DMS53 treated with DMSO at 0.1 percent for 48 hours (cell line): ENCODE measurements at regions not wholly inside any gene's neighbourhood (a gene's known extent, or its start where the extent isn't known, plus 50 kb on each side); places are given as distances from the start of the nearest gene placed in this dataset.
"Not testable (repeated sequence)": the region's sequence is repeated elsewhere in the genome, so short reads cannot be mapped to it uniquely, and the experiment has no call there.

Experiments used
- DNase-seq: peaks from one replicate; lab custom pipeline; 2025; ENCODE audit not compliant: unreplicated experiment; lab: John Stamatoyannopoulos, UW

- no peak for DNase-seq
Observed at GRCh38 chr14:87260460-87260859, 732.5 kb downstream of the GALC start.

DNA sequence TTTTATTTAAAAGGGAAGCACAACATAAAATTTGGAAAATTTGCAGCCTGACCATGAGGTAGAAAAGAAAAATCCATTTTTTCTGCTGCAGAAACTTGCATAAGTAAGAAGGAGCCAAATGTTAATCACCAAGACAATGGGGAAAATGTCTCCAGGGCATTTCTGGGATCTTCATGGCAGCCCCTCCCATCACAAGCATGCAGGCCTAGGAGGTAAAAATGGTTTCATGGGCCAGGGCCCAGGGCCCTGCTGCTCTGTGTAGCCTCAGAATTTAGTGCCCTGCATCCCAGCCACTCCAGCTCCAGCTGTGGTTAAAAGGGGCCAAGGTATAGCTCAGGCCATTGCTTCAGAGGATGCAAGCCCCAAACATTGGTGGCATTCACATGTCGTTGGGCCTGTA, 735.6 kb downstream of the GALC start:
- no peak for DNase-seq

DNA sequence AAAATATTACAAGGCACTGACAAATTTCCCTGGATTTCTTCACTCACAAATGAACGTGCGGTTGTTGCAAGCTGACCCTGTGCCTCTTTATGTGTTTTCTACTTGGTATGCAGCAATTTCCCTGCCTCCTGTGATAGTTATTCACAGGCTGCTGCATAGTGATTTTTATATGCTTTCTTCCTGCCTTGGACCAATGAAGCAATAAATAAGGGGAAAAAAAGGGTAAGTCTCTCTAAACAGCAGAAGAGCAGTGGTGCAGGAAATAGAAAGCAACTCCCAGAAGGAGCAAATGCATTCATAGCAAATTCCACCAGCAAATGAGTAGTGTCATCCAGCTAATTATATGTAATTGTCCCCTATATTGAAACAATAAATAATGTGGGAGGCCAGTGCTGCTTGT, 737.9 kb downstream of the GALC start:
- DNase-seq: no peak

DNA sequence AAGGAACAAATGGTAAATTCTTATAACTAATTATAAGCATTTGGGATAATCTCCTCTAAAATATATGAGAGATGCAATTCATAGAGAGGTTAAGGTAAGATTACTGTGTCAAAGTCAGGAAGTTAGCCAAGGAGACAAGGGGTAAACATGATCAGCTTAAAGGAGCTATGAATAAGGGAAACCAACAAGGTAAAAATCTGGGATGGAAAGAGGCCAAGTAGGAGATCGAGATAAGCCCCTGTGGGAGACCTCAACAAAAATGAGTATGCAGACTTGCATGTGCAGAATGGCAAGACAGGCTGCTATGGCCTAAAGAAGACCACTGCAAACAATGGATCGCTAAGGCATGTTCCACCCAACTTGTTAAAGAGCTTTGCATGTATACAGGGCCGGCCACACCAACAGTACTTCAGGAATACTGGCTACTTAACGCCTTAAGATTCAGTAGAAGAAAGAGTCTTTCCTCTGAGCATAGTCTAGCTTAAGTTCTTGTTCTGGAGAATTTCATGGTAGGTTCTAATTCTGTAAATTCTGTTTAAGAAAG, 738.6 kb downstream of the GALC start:
- no peak for DNase-seq

DNA sequence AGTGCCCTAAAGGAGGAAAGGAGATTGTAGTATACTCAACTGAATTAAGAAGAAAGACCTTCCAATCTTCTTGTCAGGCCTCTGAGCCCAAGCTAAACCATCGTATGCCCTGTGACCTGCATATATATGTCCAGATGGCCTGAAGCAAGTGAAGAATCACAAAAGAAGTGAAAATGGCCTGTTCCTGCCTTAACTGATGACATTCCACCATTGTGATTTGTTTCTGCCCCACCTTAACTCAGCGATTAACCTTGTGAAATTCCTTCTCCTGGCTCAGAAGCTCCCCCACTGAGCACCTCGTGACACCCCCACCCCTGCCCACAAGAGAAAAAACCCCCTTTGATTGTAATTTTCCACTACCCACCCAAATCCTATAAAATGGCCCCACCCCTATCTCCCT, 739.2 kb downstream of the GALC start:
- DNase-seq: not testable (repeated sequence)

- DNase-seq: no peak
Observed at GRCh38 chr14:87252103-87252502, 740.9 kb downstream of the GALC start.

DNA sequence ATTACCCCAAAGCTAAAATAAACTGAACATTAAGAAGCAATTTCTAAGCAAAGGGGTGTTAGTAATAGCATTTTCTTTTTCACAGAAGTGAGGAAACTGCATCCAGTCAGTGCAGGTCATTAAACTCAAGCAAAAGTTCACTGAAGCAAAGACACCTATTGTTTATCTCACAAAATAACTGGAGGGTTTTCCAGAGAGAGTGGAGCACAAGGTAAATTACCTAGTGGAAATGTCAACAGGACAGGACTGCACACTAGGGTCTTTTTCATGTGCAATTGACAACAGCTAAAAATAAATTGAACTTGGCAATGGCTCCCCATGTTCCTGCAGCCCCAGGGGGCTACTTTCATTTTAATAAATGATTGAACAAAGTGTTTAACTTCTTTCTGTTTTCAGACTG, 742.0 kb downstream of the GALC start:
- DNase-seq: no peak

- no peak for DNase-seq
Observed at GRCh38 chr14:87241018-87241768, 751.8 kb downstream of the GALC start.

DNA sequence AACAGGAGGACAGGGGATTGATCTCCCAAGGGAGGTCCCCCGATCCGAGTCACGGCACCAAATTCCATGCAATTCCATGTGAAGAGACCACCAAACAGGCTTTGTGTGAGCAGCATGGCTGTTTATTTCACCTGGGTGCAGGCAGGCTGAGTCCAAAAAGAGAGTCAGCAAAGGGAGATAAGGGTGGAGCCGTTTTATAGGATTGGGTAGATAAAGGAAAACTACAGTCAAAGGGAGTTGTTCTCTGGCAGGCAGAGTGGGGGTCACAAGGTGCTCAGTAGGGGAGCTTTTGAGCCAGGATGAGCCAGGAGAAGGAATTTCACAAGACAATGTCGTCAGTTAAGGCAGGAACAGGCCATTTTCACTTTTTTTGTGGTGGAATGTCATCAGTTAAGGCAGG, 752.7 kb downstream of the GALC start:
- DNase-seq: not testable (repeated sequence)

- no peak for DNase-seq
Observed at GRCh38 chr14:87233806-87234384, 759.1 kb downstream of the GALC start.

DNA sequence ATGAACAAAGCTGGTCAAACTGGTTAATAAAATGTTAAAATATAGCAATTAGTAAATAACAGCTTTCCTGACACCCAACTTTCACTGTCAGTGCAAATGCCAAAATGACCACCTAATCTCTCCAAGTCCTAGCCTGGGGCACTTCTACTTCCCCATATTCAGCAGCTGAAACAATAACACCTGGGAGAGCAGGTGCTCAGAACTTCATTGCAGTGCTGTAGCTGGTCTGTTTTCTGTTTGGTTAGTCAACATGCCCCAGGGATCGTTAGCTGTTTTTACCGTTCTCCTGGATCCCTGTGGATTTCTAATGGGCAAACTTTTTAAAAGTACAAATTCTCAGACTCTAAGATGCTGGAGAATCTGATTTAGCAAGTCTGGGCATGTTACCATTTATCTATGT, 759.7 kb downstream of the GALC start:
- DNase-seq: no peak

DNA sequence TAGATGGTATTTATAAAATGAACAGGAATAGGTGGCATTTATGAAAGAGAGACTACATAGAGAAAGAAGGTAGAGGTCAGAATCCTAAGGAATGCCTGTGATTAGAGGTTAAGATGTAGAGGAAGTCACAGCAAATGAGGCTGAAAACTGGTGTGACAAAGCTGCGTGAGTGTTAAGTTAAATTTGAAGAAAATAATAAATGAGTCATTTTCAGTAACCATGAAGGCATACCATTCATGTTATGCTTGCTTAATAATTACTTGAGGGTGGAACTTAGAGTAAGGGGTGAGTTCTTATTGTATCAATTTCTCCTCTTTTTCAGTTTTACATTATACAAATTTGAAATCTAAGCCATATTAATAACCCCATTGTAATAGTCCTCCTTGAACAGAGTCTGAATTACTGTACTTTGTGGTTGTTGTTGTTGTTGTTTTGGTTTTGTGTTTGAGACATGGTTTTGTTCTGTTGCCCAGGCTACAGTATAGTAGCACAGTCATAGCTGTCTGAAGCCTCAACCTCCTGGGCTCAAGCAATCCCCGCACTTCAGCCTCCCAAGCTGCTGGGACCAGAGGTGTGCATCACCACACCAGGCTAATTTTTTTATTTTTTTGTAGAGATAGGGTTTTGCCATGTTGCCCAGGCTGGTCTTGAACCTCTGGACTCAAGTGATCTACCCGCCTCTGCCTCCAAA, 761.5 kb downstream of the GALC start:
- DNase-seq: no peak

DNA sequence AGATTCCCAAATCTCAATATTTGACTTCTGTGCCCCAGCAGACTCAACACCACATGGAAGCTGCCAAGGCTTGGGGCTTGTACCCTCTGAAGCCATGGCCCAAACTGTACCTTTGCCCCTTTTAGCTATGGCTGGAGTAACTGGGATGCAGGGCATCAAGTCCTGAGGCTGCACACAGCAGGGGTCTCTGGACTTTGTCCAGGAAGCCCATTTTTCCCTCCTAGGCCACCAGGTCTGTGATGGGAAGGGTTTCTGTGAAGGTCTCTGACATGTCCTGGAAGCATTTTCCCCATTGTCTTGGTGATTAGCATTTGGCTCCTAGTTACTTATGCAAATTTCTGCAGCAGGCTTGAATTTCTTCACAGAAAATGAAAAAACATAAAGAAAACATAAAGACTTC, 762.3 kb downstream of the GALC start:
- DNase-seq: no peak

- no peak for DNase-seq
Observed at GRCh38 chr14:87229131-87229530, 763.9 kb downstream of the GALC start.

DNA sequence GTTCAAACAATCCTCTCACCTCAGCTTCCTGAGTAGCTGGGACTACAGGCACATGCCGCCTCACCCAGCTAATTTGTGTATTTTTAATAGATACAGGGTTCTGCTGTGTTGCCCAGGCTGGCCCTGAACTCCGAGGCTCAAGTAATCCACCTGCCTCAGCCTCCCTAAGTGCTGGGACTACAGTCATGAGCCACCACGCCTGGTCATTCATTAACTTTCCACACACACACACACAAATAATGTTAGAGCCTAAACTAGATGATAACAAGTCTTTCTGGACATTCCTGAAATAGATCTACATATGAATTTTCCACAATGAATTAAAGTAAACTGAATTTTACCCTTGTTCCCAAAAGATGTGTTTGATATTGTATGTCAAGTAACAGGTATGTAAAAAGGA, 776.0 kb downstream of the GALC start:
- no peak for DNase-seq

DNA sequence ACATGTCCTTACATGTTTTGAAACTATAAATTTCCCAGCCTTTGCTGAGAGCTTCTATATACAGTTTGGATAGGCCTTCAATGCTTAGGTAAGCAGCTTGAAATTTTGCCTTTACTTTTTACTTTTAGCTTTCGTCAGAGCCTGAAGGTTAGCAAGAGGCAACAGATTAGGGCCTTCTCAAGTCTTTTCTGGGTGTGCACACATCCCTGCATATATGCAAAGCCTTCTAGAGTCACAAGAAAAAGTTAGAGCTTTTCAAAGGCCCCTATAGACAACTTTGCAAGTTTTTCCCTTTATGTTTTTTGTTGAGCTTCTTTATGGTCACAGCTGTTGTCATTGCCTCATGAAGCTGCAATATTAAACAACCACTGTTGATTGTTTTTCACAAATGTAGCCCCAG, 778.4 kb downstream of the GALC start:
- DNase-seq: no peak

DNA sequence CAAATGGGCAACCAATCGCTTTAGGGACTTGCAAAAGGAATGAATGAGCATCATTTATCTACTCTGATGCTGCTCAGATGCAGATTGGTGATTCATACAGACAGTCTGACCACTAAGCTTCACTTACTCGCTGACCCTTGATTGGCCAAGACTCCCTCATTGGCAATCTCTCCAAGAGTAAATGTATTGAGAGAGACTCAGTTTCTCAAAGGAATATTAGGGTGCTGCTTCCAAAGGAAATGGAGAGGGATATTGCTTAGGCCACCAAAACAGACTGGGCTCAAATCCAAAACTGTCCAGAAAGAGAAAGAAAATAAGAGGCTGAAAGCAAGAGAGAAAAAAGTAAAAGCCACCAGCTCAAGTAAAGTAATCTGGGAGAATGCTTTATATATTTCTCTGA, 785.2 kb downstream of the GALC start:
- DNase-seq: no peak

DNA sequence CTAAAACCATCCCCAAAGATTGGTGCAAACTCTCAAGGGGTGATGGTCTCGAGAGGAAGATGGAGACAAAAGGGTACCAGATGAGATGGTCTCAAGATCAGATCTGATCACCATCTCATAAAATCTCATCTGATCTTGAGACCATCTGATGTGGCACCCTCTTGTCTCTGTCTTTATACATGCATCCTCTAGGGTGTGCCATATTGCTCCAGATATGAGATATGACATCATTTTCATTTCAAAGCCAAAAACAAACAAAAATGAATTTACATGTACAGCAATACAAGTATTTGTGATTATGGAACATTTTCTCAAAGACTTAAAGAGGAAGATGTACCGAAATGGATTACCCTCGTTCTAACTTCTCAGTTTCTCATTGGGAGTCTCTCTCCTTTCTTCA, 787.2 kb downstream of the GALC start:
- DNase-seq: no peak

DNA sequence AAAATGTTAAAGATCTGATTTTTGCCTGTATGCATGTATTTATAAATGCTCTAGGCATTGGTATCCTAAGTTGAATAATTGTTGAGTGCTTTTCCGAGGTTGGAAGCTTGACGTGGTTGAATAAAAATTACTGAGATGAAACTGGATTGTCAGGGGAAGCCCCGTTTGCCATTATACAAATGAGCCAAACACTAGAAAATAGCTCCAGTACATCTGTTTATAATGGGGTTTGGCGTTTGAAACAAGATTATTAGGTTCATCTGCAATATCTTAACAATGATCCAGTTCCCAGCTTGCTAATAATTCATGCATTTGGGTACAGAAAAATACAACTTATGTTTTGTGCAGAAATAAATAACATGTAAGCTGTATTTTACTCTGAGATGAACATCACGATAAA, 789.6 kb downstream of the GALC start:
- DNase-seq: no peak

- DNase-seq: no peak
Observed at GRCh38 chr14:87199381-87199780, 793.6 kb downstream of the GALC start.

DNA sequence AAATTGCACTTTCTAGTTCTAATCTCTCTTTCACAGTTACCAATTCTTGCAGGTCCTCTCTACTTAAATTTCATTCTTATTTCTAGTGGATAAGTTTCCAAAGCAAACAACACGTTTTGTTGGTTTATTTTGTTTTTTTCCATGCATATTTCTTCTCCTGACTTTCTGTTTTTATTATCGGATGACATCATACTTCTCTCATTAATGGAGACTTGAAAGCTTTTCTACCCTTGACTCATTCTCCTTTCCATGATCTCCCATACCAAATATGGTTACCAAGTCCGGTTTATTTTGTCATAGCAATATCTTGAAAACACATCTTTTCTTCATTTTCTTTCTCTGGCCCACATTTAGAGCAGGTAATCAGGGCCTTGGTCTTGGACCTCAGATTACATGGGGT, 796.5 kb downstream of the GALC start:
- no peak for DNase-seq

DNA sequence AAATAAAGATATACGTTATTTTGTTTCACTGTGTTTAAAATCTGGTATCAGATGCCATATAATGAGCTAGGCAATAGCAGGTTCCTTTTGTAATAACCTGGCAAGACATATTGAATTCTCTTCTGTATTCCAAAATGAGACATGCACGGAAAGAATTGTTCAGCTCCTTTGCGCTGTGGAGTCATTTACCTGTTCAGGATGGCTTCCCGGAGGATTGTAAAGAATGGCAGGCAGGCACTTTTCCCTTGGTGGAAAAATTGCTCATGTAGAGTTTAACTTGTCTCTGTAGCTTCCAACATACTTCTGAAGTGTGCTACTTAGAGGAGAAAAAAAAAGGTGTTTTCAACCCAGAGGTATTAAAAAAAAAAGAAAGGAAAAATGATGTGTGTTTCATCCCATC, 805.2 kb downstream of the GALC start:
- no peak for DNase-seq
